Esophagus squamous epithelium (tissue), 5 donors: ENCODE measurements at regions not wholly inside any gene's neighbourhood (a gene's known extent, or its start where the extent isn't known, plus 50 kb on each side); places are given as distances from the start of the nearest gene placed in this dataset.
"Not testable (repeated sequence)": the region's sequence is repeated elsewhere in the genome, so short reads cannot be mapped to it uniquely, and the experiment has no call there.

Experiments
- DNase-seq: peaks from one replicate; lab custom pipeline; 2025; lab: John Stamatoyannopoulos, UW
- H3K27ac ChIP-seq, 4 donors: fragments of 200-600 bp; sonication (generic); one replicate each; pipeline ENCODE4 v1.5.1; 2016 to 2019; ENCODE audit warnings: mild to moderate bottlenecking in 1 of 4
- H3K27me3 ChIP-seq, 4 donors: fragments of 200-600 bp; sonication (generic); 1 replicate in 3 of 4; 2 replicates in 1 of 4; pipeline versions ENCODE4 v1.5.1 to v1.6.0; 2017 to 2021; ENCODE audit warnings: antibody characterized with exemption in 1 of 4
- H3K36me3 ChIP-seq, 3 donors: fragments of 200-600 bp; sonication (generic); one replicate each; pipeline ENCODE4 v1.5.1; 2016 to 2019
- H3K4me1 ChIP-seq, 3 donors: fragments of 200-600 bp; sonication (generic); one replicate each; pipeline ENCODE4 v1.5.1; 2017 to 2019
- H3K4me3 ChIP-seq, 4 donors: fragments of 200-600 bp; sonication (generic); 1 replicate in 3 of 4; 2 replicates in 1 of 4; pipeline ENCODE4 v1.5.1; 2016 to 2019; ENCODE audit warnings: mild to moderate bottlenecking in 2 of 4, moderate library complexity in 1 of 4
- H3K9me3 ChIP-seq, 3 donors: fragments of 200-600 bp; sonication (generic); one replicate each; pipeline ENCODE4 v1.5.1; 2016 to 2019
- POLR2A ChIP-seq, 4 donors: fragments of 450-650 bp; IDR thresholded peaks; one replicate each; pipeline ENCODE4 v1.6.1; 2017; ENCODE audit warnings: antibody characterized with exemption in 4 of 4, mild to moderate bottlenecking in 4 of 4, moderate library complexity in 3 of 4
- WGBS, 2 donors: methylation state at CpG; one replicate each; pipeline ENCODE4 v1.1.5; 2018; 5-methylcytosine and 5-hydroxymethylcytosine counted together
- intact Hi-C: fragments of 100-400 bp; cut with DNase I; formaldehyde crosslinking; loops from one replicate; pipeline ENCODE4 v1.15.0; 2022
- TF ChIP-seq, protein P1 (sequence below), 6 experiments: fragments of 450-650 bp in 4 of 6; fragments of 200-600 bp in 2 of 6; sonication (generic) in 2 of 6; IDR thresholded peaks; one replicate each; pipeline ENCODE4 v1.5.1; 2016 to 2019; ENCODE audit warnings: antibody characterized with exemption in 6 of 6, mild to moderate bottlenecking in 4 of 6, moderate library complexity in 4 of 6
- donor health status: DM: yes; HTN: yes; CAD: no.

DNA sequence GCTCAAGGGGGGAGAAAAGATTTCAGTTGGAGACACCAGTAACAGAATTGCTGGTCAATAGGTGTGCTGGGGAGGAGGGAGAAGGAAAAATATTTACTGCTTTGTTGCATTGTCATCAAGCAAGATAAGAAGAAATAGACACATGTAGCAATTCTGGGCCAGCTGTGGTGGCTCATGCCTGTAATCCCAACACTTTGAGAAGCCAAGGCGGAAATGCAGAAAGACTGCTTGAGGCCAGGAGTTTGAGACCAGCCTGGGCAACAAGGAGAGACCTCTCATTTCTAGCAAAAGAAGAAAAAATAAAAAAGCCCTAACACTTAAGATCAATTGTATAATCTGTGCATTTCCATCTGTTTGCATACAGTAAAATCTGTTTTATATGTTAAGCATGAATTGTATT lies 126.6 kb downstream of the ZFP64 start:
- Histone ChIP-seq H3K9me3 (no peaks in the 10 kb centered on the region), H3K27ac (no peak overlapping the region), H3K4me3 (no peak overlapping the region), H3K36me3 (no peaks in the 10 kb centered on the region), H3K4me1 (no peaks in the 10 kb centered on the region), H3K27me3 (no peaks in the 10 kb centered on the region)
- WGBS, 2 donors: 90 to 100% methylated on average over 1 of the region's 1 CpG
- intact Hi-C loops: no loop called here
- no peak for TF ChIP-seq POLR2A (IDR thresholded peaks at IDR 0.05)
- TF ChIP-seq, protein P1, sequence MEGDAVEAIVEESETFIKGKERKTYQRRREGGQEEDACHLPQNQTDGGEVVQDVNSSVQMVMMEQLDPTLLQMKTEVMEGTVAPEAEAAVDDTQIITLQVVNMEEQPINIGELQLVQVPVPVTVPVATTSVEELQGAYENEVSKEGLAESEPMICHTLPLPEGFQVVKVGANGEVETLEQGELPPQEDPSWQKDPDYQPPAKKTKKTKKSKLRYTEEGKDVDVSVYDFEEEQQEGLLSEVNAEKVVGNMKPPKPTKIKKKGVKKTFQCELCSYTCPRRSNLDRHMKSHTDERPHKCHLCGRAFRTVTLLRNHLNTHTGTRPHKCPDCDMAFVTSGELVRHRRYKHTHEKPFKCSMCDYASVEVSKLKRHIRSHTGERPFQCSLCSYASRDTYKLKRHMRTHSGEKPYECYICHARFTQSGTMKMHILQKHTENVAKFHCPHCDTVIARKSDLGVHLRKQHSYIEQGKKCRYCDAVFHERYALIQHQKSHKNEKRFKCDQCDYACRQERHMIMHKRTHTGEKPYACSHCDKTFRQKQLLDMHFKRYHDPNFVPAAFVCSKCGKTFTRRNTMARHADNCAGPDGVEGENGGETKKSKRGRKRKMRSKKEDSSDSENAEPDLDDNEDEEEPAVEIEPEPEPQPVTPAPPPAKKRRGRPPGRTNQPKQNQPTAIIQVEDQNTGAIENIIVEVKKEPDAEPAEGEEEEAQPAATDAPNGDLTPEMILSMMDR (IDR thresholded peaks at IDR 0.05): no peak
- no peak for DNase-seq

DNA sequence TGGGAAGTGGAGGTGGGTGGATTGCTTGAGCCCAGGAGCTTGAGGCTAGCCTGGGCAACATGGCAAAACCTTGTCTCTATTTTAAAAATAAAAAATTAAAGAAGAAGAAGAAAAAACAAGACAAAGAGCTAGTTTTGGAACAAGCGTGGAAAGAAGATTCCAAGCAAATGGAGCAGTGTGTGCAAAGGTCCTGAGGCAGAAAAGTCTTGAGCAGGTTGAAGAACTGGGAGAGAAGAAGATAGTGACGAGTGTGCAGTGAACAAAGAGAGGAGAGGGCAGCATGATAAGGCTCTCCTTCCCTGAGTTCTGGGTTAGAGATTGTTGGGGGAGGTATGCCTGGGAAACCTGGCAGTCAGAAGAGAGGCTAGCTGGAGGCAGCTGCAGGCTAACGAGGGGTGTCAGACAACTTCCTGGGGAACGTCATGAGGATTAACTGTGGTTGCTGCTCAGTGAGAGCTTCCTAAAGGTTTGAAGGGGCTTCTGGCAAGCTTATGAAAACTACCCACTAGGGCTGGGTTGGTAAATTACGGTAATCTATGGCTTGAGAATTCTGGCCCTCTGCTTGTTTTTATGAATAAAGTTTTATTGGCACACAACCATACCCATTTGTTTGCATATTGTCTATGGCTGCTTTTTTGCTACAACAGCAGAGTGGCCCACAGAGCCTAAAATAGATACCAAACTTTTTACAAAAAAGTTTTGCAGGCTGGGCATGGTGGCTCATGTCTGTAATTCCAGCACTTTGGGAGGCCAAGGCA lies 128.9 kb downstream of the ZFP64 start:
- H3K9me3 ChIP-seq: no peaks in the 10 kb centered on the region
- no peaks in the 10 kb centered on the region for H3K4me1 ChIP-seq
- intact Hi-C loops: no loop called here
- 76 to 87% methylated on average over 5 of the region's 5 CpGs for whole genome bisulfite sequencing, 2 donors
- no peak overlapping the region for H3K4me3 ChIP-seq
- H3K27ac ChIP-seq: no peak overlapping the region
- TF ChIP-seq, protein P1 (IDR thresholded peaks at IDR 0.05): no peak
- TF ChIP-seq POLR2A (IDR thresholded peaks at IDR 0.05): no peak
- no peaks in the 10 kb centered on the region for H3K36me3 ChIP-seq
- H3K27me3 ChIP-seq: no peaks in the 10 kb centered on the region
- DNase-seq: no peak

DNA sequence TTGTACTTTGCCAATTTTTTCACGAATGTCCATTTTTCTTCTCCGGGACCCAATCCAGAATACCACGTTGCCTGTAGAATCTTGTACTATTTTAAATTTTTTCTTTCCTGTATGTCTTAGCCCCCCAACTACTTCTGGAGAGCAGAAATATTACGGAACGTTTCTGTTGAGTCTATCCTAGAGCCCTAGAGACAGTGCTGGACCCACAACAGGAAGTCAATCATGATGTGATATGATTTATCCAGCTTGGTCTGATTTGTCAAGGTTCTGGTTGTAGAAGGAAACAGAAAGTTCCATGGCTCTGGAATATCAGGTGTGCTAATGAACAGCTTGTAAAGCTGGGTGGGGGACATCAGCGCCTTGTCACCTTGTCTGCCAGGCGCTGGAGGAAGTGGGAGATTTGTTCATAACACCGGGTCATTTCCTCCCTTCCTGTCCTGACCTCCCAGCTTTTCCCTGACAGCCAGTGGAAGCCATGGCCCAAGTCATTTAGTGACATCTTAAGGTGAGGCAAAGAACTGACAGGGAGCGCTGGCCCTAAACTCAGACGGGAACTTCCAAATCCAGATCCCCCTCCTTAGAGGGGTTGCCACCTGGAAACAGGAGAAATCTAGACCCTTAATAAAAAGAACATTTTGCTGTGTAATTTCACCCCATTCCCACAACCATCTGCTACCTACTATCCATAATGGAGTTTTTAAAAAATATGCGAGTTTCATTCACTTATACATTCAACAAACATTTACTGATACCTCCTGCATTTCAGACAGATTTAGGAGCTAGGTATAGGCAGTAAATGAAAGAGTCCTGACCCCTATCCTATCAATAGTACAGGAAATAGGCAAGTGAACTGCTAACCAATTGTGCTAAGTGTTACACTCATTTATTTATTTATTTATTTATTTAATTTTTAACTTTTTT lies 130.5 kb downstream of the ZFP64 start:
- no peak for TF ChIP-seq POLR2A (IDR thresholded peaks at IDR 0.05)
- TF ChIP-seq, protein P1 (IDR thresholded peaks at IDR 0.05): peak in 1 of 6 experiments; percentile 37
- no peaks in the 10 kb centered on the region for H3K4me1 ChIP-seq

DNA sequence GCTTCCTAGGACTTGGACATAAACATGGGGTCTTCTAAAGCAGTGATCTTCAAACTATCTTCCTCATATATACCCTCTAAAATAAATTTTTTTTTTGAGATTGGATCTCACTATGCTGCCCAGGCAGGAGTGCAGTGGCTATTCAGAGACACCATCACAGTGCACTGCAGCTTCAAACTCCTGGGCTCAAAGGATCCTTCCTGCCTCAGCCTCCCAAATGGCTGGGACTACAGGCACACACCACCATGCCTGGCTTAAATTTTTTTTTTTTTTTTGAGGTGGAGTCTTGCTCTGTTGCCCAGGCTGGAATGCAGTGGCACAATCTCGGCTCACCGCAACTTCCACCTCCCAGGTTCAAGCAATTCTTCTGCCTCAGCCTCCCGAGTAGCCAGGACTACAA lies 134.4 kb downstream of the ZFP64 start:
- H3K4me3 ChIP-seq, H3K27ac ChIP-seq, intact Hi-C loops, H3K36me3 ChIP-seq, H3K4me1 ChIP-seq, H3K27me3 ChIP-seq, DNase-seq: not testable (repeated sequence)
- H3K9me3 ChIP-seq: peaks cover 0 to 16% (median 6%) of the 10 kb centered on the region in 3 donors
- 96 to 97% methylated on average over 3 of the region's 3 CpGs for WGBS, 2 donors

More for the DNA sequence above, 130.5 kb downstream of the ZFP64 start:
- H3K4me3 ChIP-seq: no peak overlapping the region
- intact Hi-C loops: no loop called here
- H3K27me3 ChIP-seq: no peaks in the 10 kb centered on the region
- WGBS, 2 donors: 52 to 57% methylated on average over 9 to 11 of the region's 11 CpGs
- peaks cover 0 to 15% (median 6%) of the 10 kb centered on the region in 3 donors for H3K9me3 ChIP-seq
- no peak for DNase-seq
- H3K36me3 ChIP-seq: no peaks in the 10 kb centered on the region
- no peak overlapping the region for H3K27ac ChIP-seq

DNA sequence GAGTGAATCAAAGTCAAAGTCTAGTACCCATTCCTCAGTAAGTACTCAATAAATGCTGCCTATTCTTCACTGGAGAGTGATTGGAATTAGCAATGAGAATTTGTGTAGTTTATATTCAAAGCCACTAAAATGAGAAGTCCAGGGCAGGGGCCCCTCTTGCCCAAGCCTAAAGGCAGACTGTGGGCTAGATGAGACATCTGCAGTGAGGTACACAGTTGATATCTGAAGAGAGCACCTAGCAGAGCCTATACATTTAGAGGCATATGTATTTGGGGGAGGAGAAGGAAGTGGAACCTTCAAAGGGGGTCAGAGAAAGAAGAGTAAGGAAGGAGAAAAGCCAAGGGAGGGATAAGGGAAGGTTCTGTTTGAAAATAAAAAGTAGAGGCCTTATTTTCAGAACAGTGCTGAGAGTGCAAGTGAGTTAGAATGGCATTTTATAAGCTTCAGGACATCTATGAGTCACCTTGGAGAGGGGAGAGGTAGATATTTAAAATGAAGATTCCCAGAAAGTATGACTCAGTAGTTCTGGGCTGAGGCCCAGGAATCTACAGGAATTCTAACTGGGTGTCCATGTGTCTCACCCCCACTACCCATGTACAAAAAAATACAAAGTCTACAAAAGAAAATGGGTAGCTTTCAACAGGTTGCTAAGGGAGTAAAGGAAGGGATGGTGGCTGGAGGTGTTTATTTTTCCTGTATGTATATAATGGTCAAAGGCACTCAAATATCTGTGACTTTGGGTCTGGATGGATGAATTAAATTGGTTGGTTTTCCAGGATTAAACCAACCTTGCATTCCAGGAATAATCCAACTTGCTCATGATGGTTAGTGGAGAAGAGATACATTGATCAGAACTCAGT lies 135.1 kb downstream of the ZFP64 start:
- H3K9me3 ChIP-seq: peaks cover 0 to 16% (median 6%) of the 10 kb centered on the region in 3 donors
- no peaks in the 10 kb centered on the region for H3K36me3 ChIP-seq
- no peaks in the 10 kb centered on the region for H3K27me3 ChIP-seq
- intact Hi-C loops: no loop called here
- no peaks in the 10 kb centered on the region for H3K4me1 ChIP-seq
- DNase-seq: no peak
- H3K4me3 ChIP-seq: no peak overlapping the region
- TF ChIP-seq, protein P1 (IDR thresholded peaks at IDR 0.05): no peak
- TF ChIP-seq POLR2A (IDR thresholded peaks at IDR 0.05): no peak
- no peak overlapping the region for H3K27ac ChIP-seq
